ENCODE measurements at regions not wholly inside any gene's neighbourhood (a gene's known extent, or its start where the extent isn't known, plus 50 kb on each side); places are given as distances from the start of the nearest gene placed in this dataset.
"Not testable (repeated sequence)": the region's sequence is repeated elsewhere in the genome, so short reads cannot be mapped to it uniquely, and the experiment has no call there.

GRCh38 chr22:12541412-12542170, 2986.4 kb upstream of the OR11H1 start:
- DNase-seq: not testable (repeated sequence)

GRCh38 chr22:12553366-12553765, 2974.6 kb upstream of the OR11H1 start:
- not testable (repeated sequence) for DNase-seq

GRCh38 chr22:12554648-12555192, 2973.3 kb upstream of the OR11H1 start:
- not testable (repeated sequence) for DNase-seq

- not testable (repeated sequence) for DNase-seq
These were observed 2956.5 kb upstream of the OR11H1 start for GRCh38 chr22:12571500-12571899.

GRCh38 chr22:12579655-12580054, 2948.3 kb upstream of the OR11H1 start:
- DNase-seq: not testable (repeated sequence)

GRCh38 chr22:12584457-12584856, 2943.5 kb upstream of the OR11H1 start:
- DNase-seq: not testable (repeated sequence)

- DNase-seq: not testable (repeated sequence)
These were observed 2943.1 kb upstream of the OR11H1 start for GRCh38 chr22:12584874-12585273.

- not testable (repeated sequence) for DNase-seq
These were observed 2932.3 kb upstream of the OR11H1 start for GRCh38 chr22:12595724-12596123.

GRCh38 chr22:12597778-12598177, 2930.2 kb upstream of the OR11H1 start:
- not testable (repeated sequence) for DNase-seq

- DNase-seq: not testable (repeated sequence)
These were observed 2926.5 kb upstream of the OR11H1 start for GRCh38 chr22:12601510-12601869.

- peak in 1 of 3 donors; percentile 2 for DNase-seq
These were observed 2925.9 kb upstream of the OR11H1 start for GRCh38 chr22:12601870-12602779.

GRCh38 chr22:12603399-12603798, 2924.6 kb upstream of the OR11H1 start:
- not testable (repeated sequence) for DNase-seq

GRCh38 chr22:12603833-12604232, 2924.2 kb upstream of the OR11H1 start:
- DNase-seq: not testable (repeated sequence)

- not testable (repeated sequence) for DNase-seq
These were observed 2919.5 kb upstream of the OR11H1 start for GRCh38 chr22:12608454-12608853.

GRCh38 chr22:12613199-12613598, 2914.8 kb upstream of the OR11H1 start:
- no peak for DNase-seq

GRCh38 chr22:12613907-12614306, 2914.1 kb upstream of the OR11H1 start:
- not testable (repeated sequence) for DNase-seq

- not testable (repeated sequence) for DNase-seq
These were observed 2901.1 kb upstream of the OR11H1 start for GRCh38 chr22:12626894-12627293.

- not testable (repeated sequence) for DNase-seq
These were observed 2898.2 kb upstream of the OR11H1 start for GRCh38 chr22:12629815-12630214.

- DNase-seq: not testable (repeated sequence)
These were observed 2897.0 kb upstream of the OR11H1 start for GRCh38 chr22:12630965-12631364.

GRCh38 chr22:12637566-12638166, 2890.3 kb upstream of the OR11H1 start:
- DNase-seq: not testable (repeated sequence)

- DNase-seq: not testable (repeated sequence)
These were observed 2889.7 kb upstream of the OR11H1 start for GRCh38 chr22:12638319-12638718.
